Gastrocnemius medialis (tissue), 4 donors: ENCODE measurements at regions not wholly inside any gene's neighbourhood (a gene's known extent, or its start where the extent isn't known, plus 50 kb on each side); places are given as distances from the start of the nearest gene placed in this dataset.

Source experiments
- ATAC-seq, 2 donors: fragments of 150-250 bp; one replicate each; pipeline ENCODE4 v1.9.1; 2016
- DNase-seq, 2 donors: peaks; one replicate each; pipeline ENCODE4 v3.0.0-alpha.2; 2019
- H3K27ac ChIP-seq, 4 donors: fragments of 200-600 bp; sonication (generic); 1 replicate in 1 of 4; 2 replicates in 3 of 4; pipeline ENCODE4 v1.5.1; 2016 to 2018; ENCODE audit warnings: mild to moderate bottlenecking in 2 of 4, moderate library complexity in 1 of 4
- H3K27me3 ChIP-seq, 3 donors: fragments of 200-600 bp; sonication (generic) in 2 of 3; 1 replicate in 1 of 3; 2 replicates in 2 of 3; pipeline versions ENCODE4 v1.5.1 to v1.6.0; 2016 to 2019; ENCODE audit warnings: mild to moderate bottlenecking in 1 of 3, moderate library complexity in 1 of 3
- H3K36me3 ChIP-seq, 2 donors: fragments of 200-600 bp; sonication (generic) in 1 of 2; one replicate each; pipeline ENCODE4 v1.5.1; 2017 to 2018
- H3K4me1 ChIP-seq, 2 donors: fragments of 200-600 bp; sonication (generic) in 1 of 2; one replicate each; pipeline ENCODE4 v1.5.1; 2016 to 2017; ENCODE audit warnings: mild to moderate bottlenecking in 2 of 2
- H3K4me3 ChIP-seq, 4 donors: fragments of 200-600 bp; sonication (generic) in 3 of 4; 1 replicate in 1 of 4; 2 replicates in 3 of 4; pipeline ENCODE4 v1.5.1; 2016 to 2019; ENCODE audit warnings: mild to moderate bottlenecking in 2 of 4
- H3K9me3 ChIP-seq, 3 donors: fragments of 200-600 bp; sonication (generic) in 2 of 3; 1 replicate in 1 of 3; 2 replicates in 2 of 3; pipeline ENCODE4 v1.5.1; 2016 to 2019
- POLR2A ChIP-seq, 2 donors: fragments of 450-650 bp; IDR thresholded peaks; one replicate each; pipeline ENCODE4 v1.6.1; 2017; ENCODE audit warnings: antibody characterized with exemption in 2 of 2, mild to moderate bottlenecking in 2 of 2, moderate library complexity in 2 of 2
- in situ Hi-C, 4 donors: fragments of 200-750 bp; cut with MboI; loops; one replicate each; pipeline versions ENCODE4 v1.15.0 to v1.8.0; 2017; ENCODE audit warnings: low sequenced_read_pairs in 4 of 4
- intact Hi-C: fragments of 100-400 bp; cut with DNase I; formaldehyde crosslinking; loops from one replicate; pipeline ENCODE4 v1.15.1; 2023; ENCODE audit warnings: low total_unique reads
- TF ChIP-seq, protein P1 (sequence below), 5 experiments: fragments of 450-650 bp in 3 of 5; fragments of 200-600 bp in 2 of 5; sonication (generic) in 2 of 5; IDR thresholded peaks in 4 of 5; conservative IDR thresholded peaks in 1 of 5; 1 replicate in 4 of 5; 2 replicates in 1 of 5; pipeline ENCODE4 v1.5.1; 2016 to 2019; ENCODE audit warnings: antibody characterized with exemption in 5 of 5, mild to moderate bottlenecking in 3 of 5, moderate library complexity in 3 of 5

DNA sequence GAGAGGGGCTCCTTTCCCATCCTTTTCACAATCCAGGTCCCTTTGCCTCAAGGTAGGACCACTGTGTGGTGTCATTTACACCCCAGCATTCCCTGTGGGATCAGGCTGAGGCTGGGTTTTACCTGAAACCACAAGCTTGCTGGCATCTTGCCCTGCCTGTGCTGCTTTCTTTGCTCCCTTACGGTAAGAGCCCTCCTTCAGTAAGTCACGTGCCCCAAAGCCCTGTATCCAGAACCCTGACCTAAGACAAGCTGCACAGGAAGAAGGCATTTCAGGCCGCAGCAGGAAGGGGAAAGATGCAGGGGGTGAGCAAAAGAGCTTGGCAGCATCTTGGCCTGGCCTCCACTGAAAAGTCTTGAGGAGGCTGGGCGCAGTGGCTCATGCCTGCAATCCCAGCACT lies 58.4 kb downstream of the KLHDC7A start:
- no peaks in the 10 kb centered on the region for H3K9me3 ChIP-seq
- H3K4me3 ChIP-seq: no peak overlapping the region
- peaks cover 13 to 35% (median 15%) of the 10 kb centered on the region in 3 donors for H3K27me3 ChIP-seq
- H3K27ac ChIP-seq: no peak overlapping the region
- in situ Hi-C loops: no loop called here
- intact Hi-C loops: no loop called here
- no peak for ATAC-seq
- DNase-seq: no peak
- no peaks in the 10 kb centered on the region for H3K4me1 ChIP-seq
- H3K36me3 ChIP-seq: no peaks in the 10 kb centered on the region
- TF ChIP-seq POLR2A (IDR thresholded peaks at IDR 0.05): no peak
- TF ChIP-seq, protein P1, sequence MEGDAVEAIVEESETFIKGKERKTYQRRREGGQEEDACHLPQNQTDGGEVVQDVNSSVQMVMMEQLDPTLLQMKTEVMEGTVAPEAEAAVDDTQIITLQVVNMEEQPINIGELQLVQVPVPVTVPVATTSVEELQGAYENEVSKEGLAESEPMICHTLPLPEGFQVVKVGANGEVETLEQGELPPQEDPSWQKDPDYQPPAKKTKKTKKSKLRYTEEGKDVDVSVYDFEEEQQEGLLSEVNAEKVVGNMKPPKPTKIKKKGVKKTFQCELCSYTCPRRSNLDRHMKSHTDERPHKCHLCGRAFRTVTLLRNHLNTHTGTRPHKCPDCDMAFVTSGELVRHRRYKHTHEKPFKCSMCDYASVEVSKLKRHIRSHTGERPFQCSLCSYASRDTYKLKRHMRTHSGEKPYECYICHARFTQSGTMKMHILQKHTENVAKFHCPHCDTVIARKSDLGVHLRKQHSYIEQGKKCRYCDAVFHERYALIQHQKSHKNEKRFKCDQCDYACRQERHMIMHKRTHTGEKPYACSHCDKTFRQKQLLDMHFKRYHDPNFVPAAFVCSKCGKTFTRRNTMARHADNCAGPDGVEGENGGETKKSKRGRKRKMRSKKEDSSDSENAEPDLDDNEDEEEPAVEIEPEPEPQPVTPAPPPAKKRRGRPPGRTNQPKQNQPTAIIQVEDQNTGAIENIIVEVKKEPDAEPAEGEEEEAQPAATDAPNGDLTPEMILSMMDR (IDR thresholded peaks at IDR 0.05 in 4 of 5, conservative IDR thresholded peaks at IDR 0.05 in 1 of 5): no peak

DNA sequence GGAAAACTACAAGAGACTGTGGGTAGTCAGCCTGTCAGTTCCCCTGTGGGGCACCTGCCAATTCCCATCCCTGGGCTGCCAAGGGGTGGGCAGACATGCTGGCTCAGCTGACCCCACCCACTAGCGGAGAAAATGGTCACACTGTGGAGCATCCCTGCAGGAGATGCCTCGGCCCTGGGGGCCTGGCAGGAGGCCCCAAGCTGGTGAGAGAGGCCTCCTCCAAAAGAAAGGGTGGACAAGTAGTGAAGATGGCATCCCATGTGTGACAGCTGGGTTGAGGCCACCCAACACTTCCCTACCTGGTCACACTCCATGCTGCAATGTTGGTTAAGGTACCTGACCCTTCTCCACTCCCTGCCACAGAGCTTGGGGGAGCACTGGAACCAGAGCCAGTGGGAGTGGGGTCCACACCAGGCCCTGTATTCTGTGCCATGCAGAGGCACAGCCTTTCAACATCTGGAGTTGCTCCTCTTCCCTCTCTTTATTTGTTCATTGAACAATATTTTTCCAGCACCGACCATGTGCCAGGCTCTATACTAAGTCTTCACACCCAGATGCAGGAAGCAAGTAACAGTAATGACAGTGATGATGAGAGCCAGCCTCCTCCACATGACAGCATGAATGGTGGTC lies 59.5 kb downstream of the KLHDC7A start:
- Histone ChIP-seq H3K9me3 (no peaks in the 10 kb centered on the region), H3K36me3 (no peaks in the 10 kb centered on the region), H3K4me1 (no peaks in the 10 kb centered on the region), H3K4me3 (no peak overlapping the region), H3K27me3 (peaks cover 13 to 36% (median 16%) of the 10 kb centered on the region in 3 donors), H3K27ac (no peak overlapping the region)
- intact Hi-C loops (no loop called here), in situ Hi-C loops (no loop called here)
- ATAC-seq (no peak), DNase-seq (no peak)
- TF ChIP-seq POLR2A (IDR thresholded peaks at IDR 0.05): no peak
- TF ChIP-seq, protein P1 (IDR thresholded peaks at IDR 0.05 in 4 of 5, conservative IDR thresholded peaks at IDR 0.05 in 1 of 5): no peak

DNA sequence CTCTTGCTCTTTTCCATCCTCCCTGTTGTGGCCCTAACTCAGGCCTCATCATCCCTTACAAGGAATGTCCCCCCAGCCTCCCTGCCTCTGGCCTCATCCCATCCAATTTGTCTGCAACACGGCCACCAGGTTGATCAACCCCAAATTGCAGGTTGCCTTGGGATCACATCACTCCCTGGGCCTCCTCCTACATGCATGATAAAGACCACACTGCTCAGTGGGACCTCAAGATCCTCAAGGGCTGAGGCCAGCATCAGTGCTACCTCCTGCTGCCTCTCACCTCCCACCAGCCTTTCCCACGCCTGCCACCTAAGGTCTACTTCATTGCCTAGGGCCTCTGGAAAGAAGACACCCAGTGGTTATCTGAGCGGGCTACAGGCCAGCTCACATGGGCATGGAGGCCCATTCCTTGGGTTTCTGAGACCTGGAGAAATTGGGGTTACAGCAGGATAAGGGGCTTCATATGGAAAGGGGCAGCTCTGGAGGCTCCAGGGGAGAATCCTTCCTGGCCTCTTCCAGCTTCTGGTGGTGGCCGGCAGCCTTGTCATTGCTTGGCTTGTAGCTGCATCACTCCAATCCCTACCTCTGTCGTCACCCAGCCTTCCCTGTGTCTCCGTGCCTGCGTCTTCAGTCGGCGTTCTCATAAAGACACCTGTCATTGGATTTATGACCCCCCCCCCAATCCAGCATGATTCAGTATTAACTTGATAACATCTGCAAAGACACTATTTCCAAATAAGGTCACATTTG lies 60.5 kb downstream of the KLHDC7A start:
- Histone ChIP-seq H3K27me3 (peaks cover 13 to 44% (median 16%) of the 10 kb centered on the region in 3 donors), H3K27ac (no peak overlapping the region)

DNA sequence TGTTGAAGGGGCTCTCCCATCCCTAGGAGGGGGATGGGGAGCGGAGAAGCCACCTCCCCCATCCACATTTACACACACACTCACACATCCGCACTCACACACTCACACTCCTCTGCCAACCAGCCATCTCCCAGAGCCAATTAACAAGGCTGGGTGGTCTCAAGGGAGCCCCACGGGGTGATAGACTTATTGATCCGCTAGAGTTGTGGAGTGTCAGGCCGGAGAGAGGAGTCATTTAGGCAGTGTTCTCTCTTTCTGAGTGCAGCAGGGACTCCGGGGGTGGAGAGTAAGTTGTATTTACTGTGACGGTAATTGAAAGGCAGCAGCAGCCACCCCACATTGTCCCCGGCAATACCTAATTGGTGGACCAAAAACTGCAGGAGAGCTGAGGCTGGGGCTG lies 61.6 kb downstream of the KLHDC7A start:
- H3K27ac ChIP-seq: no peak overlapping the region
- no peaks in the 10 kb centered on the region for H3K36me3 ChIP-seq
- intact Hi-C loops (no loop called here), in situ Hi-C loops (no loop called here)
- H3K27me3 ChIP-seq: peaks cover 13 to 44% (median 16%) of the 10 kb centered on the region in 3 donors
- no peaks in the 10 kb centered on the region for H3K9me3 ChIP-seq
- DNase-seq: no peak
- no peaks in the 10 kb centered on the region for H3K4me1 ChIP-seq
- H3K4me3 ChIP-seq: no peak overlapping the region
- no peak for ATAC-seq
- TF ChIP-seq POLR2A (IDR thresholded peaks at IDR 0.05): no peak
- TF ChIP-seq, protein P1 (IDR thresholded peaks at IDR 0.05 in 4 of 5, conservative IDR thresholded peaks at IDR 0.05 in 1 of 5): no peak

More for the DNA sequence above, 60.5 kb downstream of the KLHDC7A start:
- H3K36me3 ChIP-seq: no peaks in the 10 kb centered on the region
- no peaks in the 10 kb centered on the region for H3K9me3 ChIP-seq
- ATAC-seq (no peak), DNase-seq (no peak)
- no peak overlapping the region for H3K4me3 ChIP-seq
- TF ChIP-seq, protein P1 (IDR thresholded peaks at IDR 0.05 in 4 of 5, conservative IDR thresholded peaks at IDR 0.05 in 1 of 5): no peak
- TF ChIP-seq POLR2A (IDR thresholded peaks at IDR 0.05): no peak
- no peaks in the 10 kb centered on the region for H3K4me1 ChIP-seq
- in situ Hi-C loops: no loop called here
- intact Hi-C loops: no loop called here
